OCI-LY3 (cell line): ENCODE measurements at regions not wholly inside any gene's neighbourhood (a gene's known extent, or its start where the extent isn't known, plus 50 kb on each side); places are given as distances from the start of the nearest gene placed in this dataset.

Source experiments
- H2AFZ ChIP-seq: fragments of 200-600, 300-600 bp; shearing (Covaris generic); 2 replicates; pipeline ENCODE4 v1.6.0; 2014; ENCODE audit warnings: antibody characterized with exemption, low read depth, low read length
- H3K27ac ChIP-seq: fragments of 200-600, 300-600 bp; sonication (generic); 2 replicates; pipeline ENCODE4 v1.5.1; 2014; ENCODE audit warnings: mild to moderate bottlenecking, low read length, moderate library complexity, mixed read lengths
- H3K27me3 ChIP-seq: fragments of 200-600, 300-600 bp; sonication (generic); 2 replicates; pipeline ENCODE4 v1.6.1; 2014; ENCODE audit warnings: low read depth, low read length, mixed read lengths
- H3K36me3 ChIP-seq: fragments of 200-600, 300-600 bp; sonication (generic); replicated peaks from 2 replicates; pipeline ENCODE3; 2014; ENCODE audit warnings: low read depth, low read length, mixed read lengths
- H3K4me1 ChIP-seq: fragments of 300-600, 200-600 bp; sonication (generic); 2 replicates; pipeline ENCODE4 v1.6.1; 2014; ENCODE audit warnings: low read length, mixed read lengths
- H3K4me2 ChIP-seq: fragments of 200-600, 300-600 bp; sonication (generic); 2 replicates; pipeline ENCODE4 v1.6.1; 2014; ENCODE audit warnings: low read length, mixed read lengths
- H3K4me3 ChIP-seq: fragments of 300-600, 200-600 bp; sonication (generic); 2 replicates; pipeline ENCODE4 v1.5.1; 2014; ENCODE audit warnings: antibody characterized with exemption, mild to moderate bottlenecking, low read length, moderate library complexity
- H3K79me2 ChIP-seq: fragments of 300-600, 200-600 bp; shearing (Covaris generic); 2 replicates; pipeline ENCODE4 v1.6.1; 2014; ENCODE audit warnings: mild to moderate bottlenecking, low read length, mixed read lengths
- H3K9ac ChIP-seq: fragments of 300-600, 200-600 bp; shearing (Covaris generic); 2 replicates; pipeline ENCODE4 v1.6.0; 2014; ENCODE audit warnings: mild to moderate bottlenecking, low read length, moderate library complexity
- H3K9me3 ChIP-seq: fragments of 200-600, 300-600 bp; shearing (Covaris generic); 2 replicates; pipeline ENCODE4 v1.6.1; 2014; ENCODE audit warnings: low read length, mixed read lengths; ENCODE audit not compliant: insufficient read depth
- H4K20me1 ChIP-seq: fragments of 200-600, 300-600 bp; sonication (generic); 2 replicates; pipeline ENCODE4 v1.6.1; 2016; ENCODE audit warnings: low read length, mixed read lengths; ENCODE audit not compliant: insufficient read depth
- CTCF ChIP-seq: fragments of 200-600, 300-600 bp; sonication (generic); IDR thresholded peaks from 2 replicates; pipeline ENCODE4 v1.5.1; 2014; ENCODE audit warnings: antibody characterized with exemption, low read length, low read depth
- EZH2phosphoT487 ChIP-seq: fragments of 200-600 bp; shearing (Covaris generic); IDR thresholded peaks from 2 replicates; pipeline ENCODE4 v1.6.1; 2018; ENCODE audit warnings: antibody characterized with exemption, mixed run types, low read depth

GRCh38 chr12:126343321-126343720 lies 1278.1 kb downstream of the AACS start:
- Histone ChIP-seq H3K4me1 (no peaks in the 10 kb centered on the region), H3K9me3 (no peaks in the 10 kb centered on the region), H3K79me2 (no peaks in the 10 kb centered on the region), H3K9ac (no peak overlapping the region), H4K20me1 (no peaks in the 10 kb centered on the region), H2AFZ (no peak overlapping the region), H3K4me2 (no peak overlapping the region), H3K27me3 (no peaks in the 10 kb centered on the region), H3K4me3 (no peak overlapping the region), H3K36me3 (no peaks in the 10 kb centered on the region), H3K27ac (no peak overlapping the region)
- TF ChIP-seq EZH2phosphoT487 (no peak), CTCF (no peak)

- H3K4me3 ChIP-seq: no peak overlapping the region
- no peaks in the 10 kb centered on the region for H3K36me3 ChIP-seq
- H3K27me3 ChIP-seq: no peaks in the 10 kb centered on the region
- no peak overlapping the region for H3K9ac ChIP-seq
- H3K9me3 ChIP-seq: no peaks in the 10 kb centered on the region
- peak; percentile 35 for TF ChIP-seq CTCF
- TF ChIP-seq EZH2phosphoT487: no peak
- no peak overlapping the region for H3K27ac ChIP-seq
- no peak overlapping the region for H3K4me2 ChIP-seq
- no peaks in the 10 kb centered on the region for H3K79me2 ChIP-seq
- no peak overlapping the region for H2AFZ ChIP-seq
- H4K20me1 ChIP-seq: no peaks in the 10 kb centered on the region
- H3K4me1 ChIP-seq: no peaks in the 10 kb centered on the region
These were observed 1280.9 kb downstream of the AACS start for GRCh38 chr12:126346087-126346486.

DNA sequence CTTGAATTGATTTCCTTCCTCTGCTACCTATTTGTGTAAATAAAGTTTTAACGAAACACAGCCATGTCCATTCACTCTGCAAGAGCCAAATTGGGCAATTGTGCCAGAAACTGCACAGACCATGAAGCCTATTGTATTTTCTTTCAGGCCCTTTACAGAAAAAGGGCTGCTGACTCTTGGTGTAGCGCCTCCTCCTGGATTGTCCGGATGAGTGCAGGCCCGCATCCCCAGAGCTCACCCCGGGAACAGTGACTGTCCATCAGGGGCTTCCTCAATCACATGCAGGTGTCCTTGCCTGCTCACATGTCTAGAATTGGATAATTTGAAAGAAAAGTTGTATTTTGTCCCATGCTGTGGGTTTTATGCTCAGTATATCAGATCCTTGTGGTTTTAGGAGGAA lies 1282.2 kb downstream of the AACS start:
- Histone ChIP-seq H3K27ac (no peak overlapping the region), H3K9me3 (no peaks in the 10 kb centered on the region), H3K4me1 (no peaks in the 10 kb centered on the region), H2AFZ (no peak overlapping the region), H3K27me3 (no peaks in the 10 kb centered on the region), H3K4me2 (no peak overlapping the region), H3K36me3 (no peaks in the 10 kb centered on the region), H3K9ac (no peak overlapping the region), H3K4me3 (no peak overlapping the region), H3K79me2 (no peaks in the 10 kb centered on the region), H4K20me1 (no peaks in the 10 kb centered on the region)
- TF ChIP-seq EZH2phosphoT487 (no peak), CTCF (no peak)

DNA sequence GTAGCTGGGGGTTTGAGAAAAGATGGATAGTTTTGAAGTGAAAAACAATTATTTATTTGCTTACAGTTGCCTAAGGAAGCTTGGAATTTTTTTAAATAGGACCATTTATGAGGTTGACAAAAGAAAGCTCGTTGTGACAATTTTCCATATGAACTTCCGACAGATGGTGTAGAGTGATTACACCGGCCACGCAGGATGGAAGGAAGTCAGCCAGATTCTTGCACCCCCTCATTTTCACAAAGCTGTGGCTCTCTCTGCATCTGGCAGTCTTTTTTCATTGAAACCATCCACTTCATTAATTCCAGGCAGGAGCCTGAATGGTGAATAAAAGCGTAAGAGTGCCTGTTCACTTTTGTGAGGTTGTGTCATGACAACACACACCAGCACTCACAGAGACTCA lies 1284.1 kb downstream of the AACS start:
- H3K79me2 ChIP-seq: no peaks in the 10 kb centered on the region
- H2AFZ ChIP-seq: no peak overlapping the region
- H3K27ac ChIP-seq: no peak overlapping the region
- H3K4me2 ChIP-seq: no peak overlapping the region
- H4K20me1 ChIP-seq: no peaks in the 10 kb centered on the region
- H3K9ac ChIP-seq: no peak overlapping the region
- H3K36me3 ChIP-seq: no peaks in the 10 kb centered on the region
- no peaks in the 10 kb centered on the region for H3K9me3 ChIP-seq
- H3K4me3 ChIP-seq: no peak overlapping the region
- TF ChIP-seq EZH2phosphoT487 (no peak), CTCF (no peak)
- no peaks in the 10 kb centered on the region for H3K4me1 ChIP-seq
- no peaks in the 10 kb centered on the region for H3K27me3 ChIP-seq
